GM18909 (cell line): ENCODE measurements at regions not wholly inside any gene's neighbourhood (a gene's known extent, or its start where the extent isn't known, plus 50 kb on each side); places are given as distances from the start of the nearest gene placed in this dataset.
"Not testable (repeated sequence)": the region's sequence is repeated elsewhere in the genome, so short reads cannot be mapped to it uniquely, and the experiment has no call there.

ENCODE experiments used
- ATAC-seq: cut with Tn5 transposase; IDR thresholded peaks from one replicate; pipeline ENCODE4 v1.9.1; 2021; ENCODE audit warnings: mild to moderate bottlenecking; ENCODE audit not compliant: unreplicated experiment, poor library complexity

GRCh38 chr15:22284795-22285420 lies 173.8 kb upstream of the GOLGA6L22 start:
- ATAC-seq, result not testable (repeated sequence)

GRCh38 chr15:22291054-22291453 lies 167.6 kb upstream of the GOLGA6L22 start:
- ATAC-seq, result not testable (repeated sequence)

- not testable (repeated sequence) for ATAC-seq
Observed at GRCh38 chr15:22303112-22303511, 155.6 kb upstream of the GOLGA6L22 start.
